ENCODE measurements at regions not wholly inside any gene's neighbourhood (a gene's known extent, or its start where the extent isn't known, plus 50 kb on each side); places are given as distances from the start of the nearest gene placed in this dataset.

GRCh38 chr2:118345465-118345864, 257.2 kb downstream of the INSIG2 start:
- Mint-ChIP-seq H3K27ac (ENCODE audit: unreplicated experiment) (no peak overlapping the region), H3K27me3 (ENCODE audit: low read depth, unreplicated experiment) (peaks cover 12% of the 10 kb centered on the region), H3K36me3 (ENCODE audit: low read depth, unreplicated experiment) (no peaks in the 10 kb centered on the region), H3K4me3 (ENCODE audit: unreplicated experiment) (no peak overlapping the region), H3K4me1 (ENCODE audit: low read depth, unreplicated experiment) (no peaks in the 10 kb centered on the region), H3K9me3 (ENCODE audit: unreplicated experiment) (peaks cover 2% of the 10 kb centered on the region)
- Histone ChIP-seq H3K27me3 (ENCODE audit: insufficient read depth, low read length) (no peaks in the 10 kb centered on the region), H3K9ac (ENCODE audit: low read length) (no peak overlapping the region), H3K4me2 (ENCODE audit: low read length) (no peak overlapping the region), H3K9me3 (ENCODE audit: insufficient read depth, low read depth, low read length) (no peaks in the 10 kb centered on the region), H3K36me3 (ENCODE audit: insufficient read depth, low read length) (no peaks in the 10 kb centered on the region), H3K4me1 (ENCODE audit: insufficient read depth, low read length) (no peaks in the 10 kb centered on the region), H3K79me2 (ENCODE audit: insufficient read depth, low read length) (no peaks in the 10 kb centered on the region), H3K4me3 (ENCODE audit: insufficient read depth, low read depth, low read length) (no peak overlapping the region), H4K20me1 (ENCODE audit: insufficient read depth, low read length) (no peaks in the 10 kb centered on the region), H2AFZ (ENCODE audit: low read depth, low read length) (no peak overlapping the region), H3K27ac (ENCODE audit: low read depth, low read length) (no peak overlapping the region)
- TF ChIP-seq CTCF (IDR thresholded peaks at IDR 0.05; ENCODE audit: insufficient read depth, low read depth, low read length) (no peak), EZH2 (IDR thresholded peaks at IDR 0.05; ENCODE audit: insufficient read depth, low read length) (no peak)
- FAIRE-seq = no peak
- DNase-seq (ENCODE audit: low read depth) = no peak

- Histone ChIP-seq H3K4me1 (ENCODE audit: insufficient read depth, low read length) (no peaks in the 10 kb centered on the region), H3K9ac (ENCODE audit: low read length) (no peak overlapping the region), H3K4me2 (ENCODE audit: low read length) (no peak overlapping the region), H3K9me3 (ENCODE audit: insufficient read depth, low read depth, low read length) (no peaks in the 10 kb centered on the region), H3K27me3 (ENCODE audit: insufficient read depth, low read length) (no peaks in the 10 kb centered on the region), H3K79me2 (ENCODE audit: insufficient read depth, low read length) (no peaks in the 10 kb centered on the region), H3K4me3 (ENCODE audit: insufficient read depth, low read depth, low read length) (no peak overlapping the region), H2AFZ (ENCODE audit: low read depth, low read length) (no peak overlapping the region), H3K36me3 (ENCODE audit: insufficient read depth, low read length) (no peaks in the 10 kb centered on the region), H3K27ac (ENCODE audit: low read depth, low read length) (no peak overlapping the region), H4K20me1 (ENCODE audit: insufficient read depth, low read length) (no peaks in the 10 kb centered on the region)
- H3K27ac Mint-ChIP-seq (ENCODE audit: unreplicated experiment) = no peak overlapping the region
- H3K9me3 Mint-ChIP-seq (ENCODE audit: unreplicated experiment) = peaks cover 7% of the 10 kb centered on the region
- peaks cover 2% of the 10 kb centered on the region for H3K36me3 Mint-ChIP-seq (ENCODE audit: low read depth, unreplicated experiment)
- TF ChIP-seq EZH2 (IDR thresholded peaks at IDR 0.05; ENCODE audit: insufficient read depth, low read length) (no peak), CTCF (IDR thresholded peaks at IDR 0.05; ENCODE audit: insufficient read depth, low read depth, low read length) (no peak)
- no peak for DNase-seq (ENCODE audit: low read depth)
- H3K4me3 Mint-ChIP-seq (ENCODE audit: unreplicated experiment) = no peak overlapping the region
- no peaks in the 10 kb centered on the region for H3K4me1 Mint-ChIP-seq (ENCODE audit: low read depth, unreplicated experiment)
- no peak for FAIRE-seq
- no peaks in the 10 kb centered on the region for H3K27me3 Mint-ChIP-seq (ENCODE audit: low read depth, unreplicated experiment)
Measured at GRCh38 chr2:118340103-118340502, 251.8 kb downstream of the INSIG2 start.

- Mint-ChIP-seq H3K27ac (ENCODE audit: unreplicated experiment) (no peak overlapping the region), H3K36me3 (ENCODE audit: low read depth, unreplicated experiment) (peaks cover 2% of the 10 kb centered on the region), H3K27me3 (ENCODE audit: low read depth, unreplicated experiment) (no peaks in the 10 kb centered on the region), H3K9me3 (ENCODE audit: unreplicated experiment) (peaks cover 7% of the 10 kb centered on the region), H3K4me1 (ENCODE audit: low read depth, unreplicated experiment) (no peaks in the 10 kb centered on the region), H3K4me3 (ENCODE audit: unreplicated experiment) (no peak overlapping the region)
- no peak overlapping the region for H3K27ac ChIP-seq (ENCODE audit: low read depth, low read length)
- H3K27me3 ChIP-seq (ENCODE audit: insufficient read depth, low read length) = no peaks in the 10 kb centered on the region
- no peaks in the 10 kb centered on the region for H3K79me2 ChIP-seq (ENCODE audit: insufficient read depth, low read length)
- DNase-seq (ENCODE audit: low read depth) (no peak), FAIRE-seq (no peak)
- no peaks in the 10 kb centered on the region for H3K36me3 ChIP-seq (ENCODE audit: insufficient read depth, low read length)
- H2AFZ ChIP-seq (ENCODE audit: low read depth, low read length) = no peak overlapping the region
- TF ChIP-seq EZH2 (IDR thresholded peaks at IDR 0.05; ENCODE audit: insufficient read depth, low read length) (no peak), CTCF (IDR thresholded peaks at IDR 0.05; ENCODE audit: insufficient read depth, low read depth, low read length) (no peak)
- H3K4me2 ChIP-seq (ENCODE audit: low read length) = no peak overlapping the region
- H4K20me1 ChIP-seq (ENCODE audit: insufficient read depth, low read length) = no peaks in the 10 kb centered on the region
- no peaks in the 10 kb centered on the region for H3K9me3 ChIP-seq (ENCODE audit: insufficient read depth, low read depth, low read length)
- H3K4me3 ChIP-seq (ENCODE audit: insufficient read depth, low read depth, low read length) = no peak overlapping the region
- H3K4me1 ChIP-seq (ENCODE audit: insufficient read depth, low read length) = no peaks in the 10 kb centered on the region
- H3K9ac ChIP-seq (ENCODE audit: low read length) = no peak overlapping the region
Measured at GRCh38 chr2:118339386-118339785, 251.1 kb downstream of the INSIG2 start.
